ENCODE measurements at regions not wholly inside any gene's neighbourhood (a gene's known extent, or its start where the extent isn't known, plus 50 kb on each side); places are given as distances from the start of the nearest gene placed in this dataset.

DNA sequence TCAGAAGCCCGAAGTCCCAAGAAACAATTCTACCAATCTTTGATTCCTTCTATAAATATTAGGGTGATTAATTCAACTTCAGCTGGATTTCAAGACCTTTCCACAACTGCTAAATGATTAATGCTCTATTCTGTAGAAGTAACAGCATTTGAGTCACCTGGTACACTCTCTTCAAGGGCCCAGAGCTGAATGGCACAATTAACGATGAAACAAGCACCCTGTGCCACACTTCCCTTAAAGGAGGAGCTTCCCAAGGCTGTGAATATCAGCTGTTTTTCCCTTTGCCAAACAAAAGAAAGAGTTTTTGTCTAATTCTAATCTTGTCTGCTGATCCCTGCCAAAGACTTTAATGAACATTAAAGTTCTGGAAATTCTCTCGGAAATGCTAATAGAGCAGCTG is 56.0 kb downstream of the BOD1L2 start:
- H3K9ac ChIP-seq (ENCODE audit: low read length): no peak overlapping the region
- peaks cover 6% of the 10 kb centered on the region for H3K27me3 ChIP-seq (replicated peaks; ENCODE audit: control insufficient read depth, insufficient read depth, low read length)
- no peak for DNase-seq (ENCODE audit: low read depth)
- no peak overlapping the region for H3K4me3 ChIP-seq (ENCODE audit: low read length)
- H3K9me3 ChIP-seq (ENCODE audit: control insufficient read depth, low read length): peaks cover 3% of the 10 kb centered on the region
- no peaks in the 10 kb centered on the region for H3K4me1 ChIP-seq (ENCODE audit: control insufficient read depth, insufficient read depth, low read length)
- H3K36me3 ChIP-seq (ENCODE audit: control insufficient read depth, insufficient read depth, low read length, severe bottlenecking): no peaks in the 10 kb centered on the region

DNA sequence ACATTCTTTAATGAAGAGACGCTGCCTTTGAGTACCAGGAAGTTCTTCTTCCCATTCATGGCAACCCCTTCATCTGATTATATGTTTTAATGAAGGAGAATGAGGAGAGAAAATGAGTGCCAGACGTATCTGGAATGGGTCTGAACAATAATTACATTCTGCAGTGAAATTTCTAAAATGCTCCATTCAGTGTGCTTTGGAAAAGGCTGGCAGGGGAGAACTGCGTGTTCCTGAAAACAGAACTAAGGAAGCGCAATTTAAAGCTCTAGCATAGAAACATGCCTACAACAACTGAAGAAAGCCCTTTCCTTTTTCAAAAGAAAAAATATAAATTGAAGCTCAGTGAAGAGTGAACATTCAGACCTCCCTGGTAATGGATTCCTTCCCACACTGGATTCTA is 58.8 kb downstream of the BOD1L2 start:
- Histone ChIP-seq H3K4me3 (ENCODE audit: low read length) (no peak overlapping the region), H3K9me3 (ENCODE audit: control insufficient read depth, low read length) (peaks cover 3% of the 10 kb centered on the region), H3K4me1 (ENCODE audit: control insufficient read depth, insufficient read depth, low read length) (peaks cover 9% of the 10 kb centered on the region), H3K27me3 (replicated peaks; ENCODE audit: control insufficient read depth, insufficient read depth, low read length) (peaks cover 23% of the 10 kb centered on the region), H3K9ac (ENCODE audit: low read length) (no peak overlapping the region), H3K36me3 (ENCODE audit: control insufficient read depth, insufficient read depth, low read length, severe bottlenecking) (no peaks in the 10 kb centered on the region)
- DNase-seq (ENCODE audit: low read depth): no peak

DNA sequence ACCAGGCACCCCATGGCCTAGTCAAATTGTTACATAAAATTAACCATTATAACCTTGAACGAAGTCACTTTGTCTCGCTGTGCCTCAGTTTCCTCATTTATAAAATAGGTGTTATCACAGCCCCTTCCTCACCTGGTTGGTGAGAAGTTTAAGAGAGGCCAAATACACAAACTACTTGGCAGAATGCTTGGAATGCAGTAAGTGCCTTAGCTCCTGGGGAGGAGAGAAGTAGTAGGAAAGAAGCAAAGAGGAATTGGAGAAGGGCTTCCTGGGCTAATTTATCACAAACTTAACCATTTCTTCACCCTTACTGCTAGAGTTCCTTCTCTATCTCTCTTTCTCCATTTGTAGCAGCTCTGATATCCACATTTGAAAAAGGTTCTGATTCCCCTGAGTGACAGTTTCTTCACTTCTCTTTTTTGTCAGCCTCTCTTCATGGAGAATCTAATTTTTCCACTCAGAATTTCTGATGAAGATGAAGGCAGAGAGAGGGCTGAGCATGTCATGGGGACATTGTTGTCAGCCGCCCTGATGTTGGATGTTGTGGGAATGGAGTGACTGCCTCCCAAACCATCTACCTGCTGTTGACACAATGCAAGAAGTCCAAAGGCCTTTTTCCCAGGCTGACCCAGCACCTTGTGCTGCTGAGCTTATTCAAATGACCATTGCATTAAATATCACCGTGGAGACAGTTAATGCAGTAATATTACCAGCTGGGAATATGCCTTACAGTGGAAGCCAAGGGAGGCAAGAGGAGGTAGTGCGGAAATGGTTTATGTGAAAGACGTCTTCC is 60.4 kb downstream of the BOD1L2 start:
- Histone ChIP-seq H3K9ac (ENCODE audit: low read length) (no peak overlapping the region), H3K4me3 (ENCODE audit: low read length) (no peak overlapping the region), H3K36me3 (ENCODE audit: control insufficient read depth, insufficient read depth, low read length, severe bottlenecking) (no peaks in the 10 kb centered on the region), H3K4me1 (ENCODE audit: control insufficient read depth, insufficient read depth, low read length) (peaks cover 14% of the 10 kb centered on the region), H3K9me3 (ENCODE audit: control insufficient read depth, low read length) (peaks cover 3% of the 10 kb centered on the region), H3K27me3 (replicated peaks; ENCODE audit: control insufficient read depth, insufficient read depth, low read length) (peaks cover 23% of the 10 kb centered on the region)
- no peak for DNase-seq (ENCODE audit: low read depth)

DNA sequence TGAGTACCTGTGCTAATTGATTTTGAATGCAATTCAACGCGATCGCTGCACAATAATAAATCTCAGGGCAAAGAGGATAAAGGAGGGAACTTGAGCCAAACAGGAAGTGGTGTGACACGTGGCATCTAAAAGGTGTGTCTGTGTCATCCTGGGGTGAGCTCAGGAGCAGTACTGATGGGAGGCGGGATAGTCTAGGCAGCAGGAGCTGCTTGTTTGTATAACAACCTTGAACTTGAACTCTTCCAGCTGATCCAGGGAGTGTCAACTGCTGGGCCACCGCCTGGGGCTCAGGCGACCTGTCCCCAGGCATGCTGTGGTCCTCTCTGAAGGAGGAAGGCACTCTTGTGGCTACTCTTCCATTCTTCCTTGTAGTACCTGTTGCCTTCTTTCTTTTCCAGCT is 61.2 kb downstream of the BOD1L2 start:
- no peak overlapping the region for H3K4me3 ChIP-seq (ENCODE audit: low read length)
- H3K4me1 ChIP-seq (ENCODE audit: control insufficient read depth, insufficient read depth, low read length): peaks cover 14% of the 10 kb centered on the region
- no peak for DNase-seq (ENCODE audit: low read depth)
- peaks cover 23% of the 10 kb centered on the region for H3K27me3 ChIP-seq (replicated peaks; ENCODE audit: control insufficient read depth, insufficient read depth, low read length)
- peaks cover 3% of the 10 kb centered on the region for H3K9me3 ChIP-seq (ENCODE audit: control insufficient read depth, low read length)
- no peaks in the 10 kb centered on the region for H3K36me3 ChIP-seq (ENCODE audit: control insufficient read depth, insufficient read depth, low read length, severe bottlenecking)
- no peak overlapping the region for H3K9ac ChIP-seq (ENCODE audit: low read length)

DNA sequence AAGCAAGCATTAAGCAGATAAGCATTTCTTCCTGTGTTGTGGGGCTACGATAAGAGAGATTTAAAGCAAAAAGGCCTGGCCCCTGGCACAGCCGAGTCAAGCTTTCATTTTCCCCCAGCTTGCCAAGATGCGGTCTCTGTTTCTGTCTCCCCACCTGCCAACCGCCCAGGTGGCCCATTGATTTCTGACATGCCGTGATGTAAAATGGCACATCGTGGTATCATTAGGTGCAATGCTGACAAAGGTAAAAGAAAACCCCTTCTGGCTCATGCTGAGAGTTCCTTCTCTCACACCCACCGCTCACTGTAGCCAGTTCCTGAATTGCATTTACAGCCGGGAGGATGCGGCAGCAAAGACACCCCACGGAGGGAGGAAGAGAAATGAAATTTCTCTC is 62.8 kb downstream of the BOD1L2 start:
- peak overlapping the region; percentile 46 for H3K4me3 ChIP-seq (ENCODE audit: low read length)

DNA sequence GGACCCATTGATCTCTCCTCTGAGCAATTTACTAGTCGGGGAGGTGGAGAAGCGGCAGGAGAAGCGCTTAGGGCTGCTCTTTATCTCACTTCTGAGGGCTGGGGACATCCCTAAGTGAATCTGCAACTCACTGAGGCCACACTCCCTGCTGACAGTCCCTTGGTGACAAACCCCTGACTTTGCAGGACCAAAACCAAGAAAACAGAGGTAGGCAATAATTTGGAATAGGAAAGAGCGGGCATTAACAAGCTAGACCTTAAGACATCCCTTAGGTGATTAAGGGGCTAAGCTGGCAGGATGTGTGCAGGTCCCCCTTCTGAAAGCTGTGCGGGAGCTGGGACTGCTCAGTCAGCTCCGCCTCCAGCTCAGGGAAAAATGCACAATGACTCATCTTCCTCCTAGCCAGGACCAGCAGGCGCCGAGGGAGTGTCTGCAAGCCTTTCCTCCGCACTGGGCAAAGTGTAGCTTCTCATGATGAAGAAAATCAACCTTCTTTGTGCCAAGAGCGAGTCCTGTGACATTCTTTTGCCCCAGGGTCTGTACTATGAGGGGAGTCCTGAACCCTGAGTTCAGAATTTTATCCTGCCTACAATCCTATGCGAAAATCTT is 63.3 kb downstream of the BOD1L2 start:
- Histone ChIP-seq H3K36me3 (ENCODE audit: control insufficient read depth, insufficient read depth, low read length, severe bottlenecking) (no peaks in the 10 kb centered on the region), H3K4me1 (ENCODE audit: control insufficient read depth, insufficient read depth, low read length) (peaks cover 14% of the 10 kb centered on the region), H3K4me3 (ENCODE audit: low read length) (peak overlapping the region; percentile 46), H3K9me3 (ENCODE audit: control insufficient read depth, low read length) (no peaks in the 10 kb centered on the region), H3K9ac (ENCODE audit: low read length) (no peak overlapping the region), H3K27me3 (replicated peaks; ENCODE audit: control insufficient read depth, insufficient read depth, low read length) (peaks cover 27% of the 10 kb centered on the region)
- peak; percentile 84 for DNase-seq (ENCODE audit: low read depth)

More for the DNA sequence above, 62.8 kb downstream of the BOD1L2 start:
- Histone ChIP-seq H3K27me3 (replicated peaks; ENCODE audit: control insufficient read depth, insufficient read depth, low read length) (peaks cover 27% of the 10 kb centered on the region), H3K9ac (ENCODE audit: low read length) (no peak overlapping the region), H3K36me3 (ENCODE audit: control insufficient read depth, insufficient read depth, low read length, severe bottlenecking) (no peaks in the 10 kb centered on the region), H3K9me3 (ENCODE audit: control insufficient read depth, low read length) (no peaks in the 10 kb centered on the region), H3K4me1 (ENCODE audit: control insufficient read depth, insufficient read depth, low read length) (peaks cover 14% of the 10 kb centered on the region)
- no peak for DNase-seq (ENCODE audit: low read depth)

DNA sequence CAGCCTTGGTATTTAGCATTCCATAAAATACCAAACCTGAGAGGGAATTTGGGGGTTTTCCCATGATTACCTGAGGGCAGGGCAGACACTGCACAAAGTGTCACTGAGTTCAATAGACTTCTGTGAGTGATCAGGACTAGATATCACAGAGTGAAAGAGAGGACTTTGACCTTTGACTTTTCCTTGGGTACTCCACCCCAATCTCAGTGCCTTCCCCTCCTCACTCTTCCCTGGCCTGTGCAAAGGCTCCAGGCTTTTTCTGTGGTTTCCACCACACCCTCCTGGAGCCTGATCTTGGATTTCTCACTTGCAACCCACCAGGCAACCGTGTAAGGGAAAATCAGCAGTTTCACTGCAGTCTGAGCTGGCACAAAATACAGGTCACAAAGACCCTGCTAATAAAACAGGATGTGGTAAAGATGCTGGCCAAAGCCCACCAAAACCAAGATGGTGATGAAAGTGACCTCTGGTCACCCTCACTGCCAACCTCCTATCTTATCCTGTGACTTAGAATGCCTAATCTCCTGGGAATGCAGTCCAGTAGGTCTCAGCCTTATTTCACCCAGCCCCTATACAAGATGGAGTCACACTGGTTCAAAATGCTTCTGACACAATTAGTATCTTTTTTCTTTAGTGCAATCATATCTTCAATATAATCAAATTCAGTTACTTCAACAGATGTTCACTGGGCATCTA is 64.0 kb downstream of the BOD1L2 start:
- DNase-seq (ENCODE audit: low read depth): no peak
- Histone ChIP-seq H3K36me3 (ENCODE audit: control insufficient read depth, insufficient read depth, low read length, severe bottlenecking) (no peaks in the 10 kb centered on the region), H3K9me3 (ENCODE audit: control insufficient read depth, low read length) (no peaks in the 10 kb centered on the region), H3K9ac (ENCODE audit: low read length) (no peak overlapping the region), H3K4me3 (ENCODE audit: low read length) (peak overlapping the region; percentile 5), H3K27me3 (replicated peaks; ENCODE audit: control insufficient read depth, insufficient read depth, low read length) (peaks cover 23% of the 10 kb centered on the region), H3K4me1 (ENCODE audit: control insufficient read depth, insufficient read depth, low read length) (peaks cover 14% of the 10 kb centered on the region)

DNA sequence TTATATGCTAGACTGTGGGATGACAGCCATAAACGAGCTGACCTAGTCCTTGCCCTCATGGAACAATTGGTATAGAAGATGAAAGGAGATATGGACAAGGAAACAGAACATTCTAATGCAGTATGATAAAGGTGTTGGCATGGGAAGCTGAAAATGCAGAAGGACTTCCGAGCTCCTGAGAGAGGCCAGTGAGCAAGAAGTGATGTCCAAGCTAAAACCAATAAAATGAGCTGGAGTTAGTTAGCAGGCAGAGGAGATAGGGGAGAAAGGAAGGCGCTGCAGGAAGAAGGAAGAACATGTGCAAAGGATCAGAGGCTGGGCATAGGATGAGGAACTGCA is 64.5 kb downstream of the BOD1L2 start:
- Histone ChIP-seq H3K27me3 (replicated peaks; ENCODE audit: control insufficient read depth, insufficient read depth, low read length) (peaks cover 23% of the 10 kb centered on the region), H3K9ac (ENCODE audit: low read length) (no peak overlapping the region), H3K4me3 (ENCODE audit: low read length) (no peak overlapping the region), H3K4me1 (ENCODE audit: control insufficient read depth, insufficient read depth, low read length) (peaks cover 14% of the 10 kb centered on the region), H3K9me3 (ENCODE audit: control insufficient read depth, low read length) (no peaks in the 10 kb centered on the region), H3K36me3 (ENCODE audit: control insufficient read depth, insufficient read depth, low read length, severe bottlenecking) (no peaks in the 10 kb centered on the region)
- DNase-seq (ENCODE audit: low read depth): no peak

DNA sequence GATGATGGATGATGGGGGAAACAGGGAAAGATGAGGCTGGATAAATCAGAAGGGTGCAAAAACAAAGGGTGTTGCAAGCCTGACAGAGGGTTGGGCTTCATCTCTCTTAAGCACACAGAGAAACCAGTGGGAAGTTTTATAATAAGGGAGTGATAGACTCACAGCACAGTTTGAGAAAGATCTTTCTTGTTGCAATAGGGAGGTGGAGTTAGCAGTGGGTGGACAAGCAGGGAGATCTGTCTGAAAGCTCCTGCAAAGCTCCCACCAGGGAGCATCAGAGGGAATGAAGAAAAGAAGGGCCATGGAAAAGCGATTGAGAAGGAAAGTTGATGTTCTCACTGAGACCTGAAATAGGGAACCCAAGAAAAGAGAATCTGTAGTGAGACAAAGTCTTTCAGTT is 64.9 kb downstream of the BOD1L2 start:
- Histone ChIP-seq H3K9me3 (ENCODE audit: control insufficient read depth, low read length) (no peaks in the 10 kb centered on the region), H3K27me3 (replicated peaks; ENCODE audit: control insufficient read depth, insufficient read depth, low read length) (peaks cover 23% of the 10 kb centered on the region), H3K36me3 (ENCODE audit: control insufficient read depth, insufficient read depth, low read length, severe bottlenecking) (no peaks in the 10 kb centered on the region), H3K9ac (ENCODE audit: low read length) (no peak overlapping the region), H3K4me1 (ENCODE audit: control insufficient read depth, insufficient read depth, low read length) (peaks cover 14% of the 10 kb centered on the region), H3K4me3 (ENCODE audit: low read length) (no peak overlapping the region)
- no peak for DNase-seq (ENCODE audit: low read depth)

DNA sequence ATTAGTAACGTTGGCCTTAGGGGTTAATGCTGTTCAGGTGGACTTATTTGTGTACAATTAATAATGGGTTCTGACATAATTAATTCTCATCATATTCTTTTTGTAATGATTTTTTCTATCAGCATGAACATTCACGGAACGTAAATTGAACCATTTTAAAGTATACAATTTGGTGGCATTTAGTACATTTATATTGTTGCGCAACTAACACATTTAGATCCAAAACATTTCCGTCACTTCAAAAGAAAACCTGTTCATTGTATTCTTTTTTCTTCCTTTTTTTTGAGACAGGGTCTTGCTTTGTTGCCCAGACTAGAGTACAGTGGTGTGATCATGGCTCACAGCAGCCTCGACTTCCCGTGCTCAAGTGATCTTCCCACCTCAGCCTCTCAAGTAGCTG is 65.8 kb downstream of the BOD1L2 start:
- Histone ChIP-seq H3K27me3 (replicated peaks; ENCODE audit: control insufficient read depth, insufficient read depth, low read length) (peaks cover 23% of the 10 kb centered on the region), H3K4me3 (ENCODE audit: low read length) (no peak overlapping the region), H3K36me3 (ENCODE audit: control insufficient read depth, insufficient read depth, low read length, severe bottlenecking) (no peaks in the 10 kb centered on the region), H3K9ac (ENCODE audit: low read length) (no peak overlapping the region), H3K4me1 (ENCODE audit: control insufficient read depth, insufficient read depth, low read length) (peaks cover 14% of the 10 kb centered on the region), H3K9me3 (ENCODE audit: control insufficient read depth, low read length) (no peaks in the 10 kb centered on the region)
- DNase-seq (ENCODE audit: low read depth): no peak

DNA sequence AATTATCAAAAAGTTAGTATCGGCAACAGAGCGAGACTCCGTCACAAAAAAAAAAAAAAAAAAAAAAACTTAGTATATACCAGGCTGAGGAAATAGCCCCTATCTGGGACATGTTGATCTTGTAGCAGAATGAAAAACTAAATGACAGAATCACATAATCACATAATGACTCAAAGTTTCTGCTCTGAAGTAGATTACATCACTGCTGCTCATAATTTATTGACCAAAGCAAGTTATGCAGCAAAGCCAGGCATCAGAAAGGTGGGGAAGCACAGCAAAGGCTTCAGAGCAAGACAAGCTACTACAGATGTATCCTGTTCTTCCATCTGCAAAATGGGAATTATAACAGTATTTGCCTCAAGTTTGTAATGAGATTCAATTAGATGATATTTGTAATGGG is 68.1 kb downstream of the BOD1L2 start:
- Histone ChIP-seq H3K4me3 (ENCODE audit: low read length) (no peak overlapping the region), H3K9ac (ENCODE audit: low read length) (no peak overlapping the region), H3K9me3 (ENCODE audit: control insufficient read depth, low read length) (no peaks in the 10 kb centered on the region), H3K27me3 (replicated peaks; ENCODE audit: control insufficient read depth, insufficient read depth, low read length) (peaks cover 9% of the 10 kb centered on the region), H3K36me3 (ENCODE audit: control insufficient read depth, insufficient read depth, low read length, severe bottlenecking) (no peaks in the 10 kb centered on the region), H3K4me1 (ENCODE audit: control insufficient read depth, insufficient read depth, low read length) (peaks cover 10% of the 10 kb centered on the region)
- no peak for DNase-seq (ENCODE audit: low read depth)

Measured in adipocyte (in vitro differentiated cells).